H1 (cell line): ENCODE measurements at regions not wholly inside any gene's neighbourhood (a gene's known extent, or its start where the extent isn't known, plus 50 kb on each side); places are given as distances from the start of the nearest gene placed in this dataset.

Experiments
- CTCF ChIA-PET: fragments of 300-600 bp; sonication (Branson Sonifier 250); formaldehyde crosslinking; loops from one replicate; lab custom pipeline; 2021; ENCODE audit not compliant: partially characterized antibody; lab: Charles Lee
- POLR2A ChIA-PET: fragments of 300-600 bp; sonication (Branson Sonifier 250); formaldehyde crosslinking; loops from one replicate; lab custom pipeline; 2021; ENCODE audit warnings: inconsistent platforms; ENCODE audit not compliant: partially characterized antibody; lab: Charles Lee
- DNase-seq, 2 experiments: peaks; one replicate each; pipeline versions ENCODE4 v3.0.0 to v3.0.0-alpha.2; 2010 to 2022; ENCODE audit warnings: low spot score in 2 of 2, low read depth in 1 of 2, mixed read lengths in 1 of 2
- FAIRE-seq: peaks from 2 replicates; lab custom pipeline; 2011; peaks lifted over from hg19 to GRCh38; lab: Jason Lieb, UNC
- H2AFZ ChIP-seq: 2 replicates; pipeline ENCODE4 v1.8.1; 2012; ENCODE audit warnings: low read length, inconsistent platforms
- H2AK5ac ChIP-seq: 2 replicates; pipeline ENCODE4 v1.6.1; 2013; ENCODE audit warnings: low read depth, low read length
- H2BK120ac ChIP-seq: replicated peaks from 2 replicates; pipeline ENCODE3; 2013; ENCODE audit warnings: low read depth, low read length, inconsistent platforms
- H2BK12ac ChIP-seq: 2 replicates; pipeline ENCODE4 v1.6.1; 2013; ENCODE audit warnings: low read depth, low read length
- H2BK15ac ChIP-seq: 2 replicates; pipeline ENCODE4 v1.6.1; 2013; ENCODE audit warnings: low read length
- H2BK20ac ChIP-seq: 2 replicates; pipeline ENCODE4 v1.6.1; 2013; ENCODE audit warnings: low read length
- H2BK5ac ChIP-seq: 2 replicates; pipeline ENCODE4 v1.6.1; 2013; ENCODE audit warnings: low read depth, low read length
- H3K14ac ChIP-seq: 2 replicates; pipeline ENCODE4 v1.6.1; 2013; ENCODE audit warnings: inconsistent platforms; ENCODE audit not compliant: insufficient read length
- H3K18ac ChIP-seq: 2 replicates; pipeline ENCODE4 v1.6.1; 2013; ENCODE audit warnings: low read length; ENCODE audit errors: extremely low read depth
- H3K23ac ChIP-seq: 2 replicates; pipeline ENCODE4 v1.6.1; 2013; ENCODE audit warnings: inconsistent platforms; ENCODE audit not compliant: insufficient read length
- H3K23me2 ChIP-seq: 2 replicates; pipeline ENCODE4 v1.6.1; 2013; ENCODE audit warnings: low read depth, low read length
- H3K27ac ChIP-seq: 2 replicates; pipeline ENCODE4 v1.6.1; 2011; ENCODE audit warnings: low read depth, low read length, inconsistent platforms
- H3K27me3 ChIP-seq, 4 experiments: replicated peaks in 1 of 4; 1 replicate in 1 of 4; 2 replicates in 3 of 4; pipeline versions ENCODE4 v1.6.1 to v1.8.1; 2011 to 2013; ENCODE audit warnings: low read length in 3 of 4, mild to moderate bottlenecking in 3 of 4, inconsistent platforms in 2 of 4, mixed read lengths in 2 of 4, moderate library complexity in 1 of 4; ENCODE audit not compliant: control insufficient read depth in 3 of 4, insufficient read depth in 3 of 4; ENCODE audit errors: extremely low read depth in 1 of 4
- H3K36me3 ChIP-seq, 4 experiments: 2 replicates each; pipeline versions ENCODE4 v1.6.1 to v1.8.1; 2011 to 2013; ENCODE audit warnings: mild to moderate bottlenecking in 4 of 4, low read length in 3 of 4, moderate library complexity in 2 of 4, control low read depth in 1 of 4, inconsistent platforms in 1 of 4; ENCODE audit not compliant: insufficient read depth in 4 of 4, control insufficient read depth in 2 of 4
- H3K4ac ChIP-seq: replicated peaks from 2 replicates; pipeline ENCODE3; 2013; ENCODE audit warnings: low read length, low read depth, mixed read lengths, inconsistent platforms; ENCODE audit not compliant: insufficient read length
- H3K4me1 ChIP-seq, 4 experiments: replicated peaks in 1 of 4; 1 replicate in 1 of 4; 2 replicates in 3 of 4; pipeline versions ENCODE4 v1.6.1 to v1.8.1; 2011 to 2013; ENCODE audit warnings: low read length in 3 of 4, inconsistent platforms in 2 of 4, mixed read lengths in 1 of 4; ENCODE audit not compliant: insufficient read depth in 4 of 4, control insufficient read depth in 3 of 4
- H3K4me2 ChIP-seq, 2 experiments: 2 replicates each; pipeline versions ENCODE4 v1.6.1 to v1.8.1; 2011 to 2013; ENCODE audit warnings: low read depth in 2 of 2, low read length in 2 of 2, control low read depth in 1 of 2, inconsistent platforms in 1 of 2, mild to moderate bottlenecking in 1 of 2; ENCODE audit not compliant: insufficient read depth in 1 of 2
- H3K4me3 ChIP-seq, 4 experiments: fragments of 200-600, 300-600 bp in 1 of 4; sonication (generic), shearing (Covaris generic), sonication (Bioruptor Twin) in 1 of 4; 2 replicates each; pipeline versions ENCODE4 v1.5.1 to v1.8.1; 2011 to 2016; ENCODE audit warnings: low read length in 4 of 4, low read depth in 3 of 4, control low read depth in 2 of 4, inconsistent platforms in 2 of 4, mild to moderate bottlenecking in 2 of 4, mixed read lengths in 1 of 4, moderate library complexity in 1 of 4; ENCODE audit not compliant: insufficient read depth in 2 of 4; ENCODE audit errors: extremely low read depth in 1 of 4
- H3K56ac ChIP-seq: replicated peaks from 2 replicates; pipeline ENCODE3; 2013; ENCODE audit warnings: low read depth, mild to moderate bottlenecking, mixed read lengths, low read length, inconsistent platforms; ENCODE audit not compliant: insufficient read length
- H3K79me1 ChIP-seq: 2 replicates; pipeline ENCODE4 v1.6.1; 2013; ENCODE audit warnings: low read depth, low read length, control low read depth
- H3K79me2 ChIP-seq, 2 experiments: 2 replicates each; pipeline versions ENCODE4 v1.6.1 to v1.8.1; 2012 to 2013; ENCODE audit warnings: low read length in 2 of 2, mild to moderate bottlenecking in 2 of 2, inconsistent platforms in 1 of 2; ENCODE audit not compliant: insufficient read depth in 2 of 2, control insufficient read depth in 1 of 2
- H3K9ac ChIP-seq, 4 experiments: replicated peaks in 1 of 4; 1 replicate in 1 of 4; 2 replicates in 3 of 4; pipeline versions ENCODE4 v1.6.1 to v1.8.1; 2011 to 2013; ENCODE audit warnings: low read depth in 3 of 4, low read length in 3 of 4, control low read depth in 2 of 4, mild to moderate bottlenecking in 2 of 4, moderate library complexity in 2 of 4, inconsistent platforms in 1 of 4; ENCODE audit errors: extremely low read depth in 1 of 4
- H3K9me3 ChIP-seq, 2 experiments: 2 replicates each; pipeline versions ENCODE4 v1.6.1 to v1.8.1; 2012 to 2013; ENCODE audit warnings: mild to moderate bottlenecking in 2 of 2, moderate library complexity in 2 of 2, control low read depth in 1 of 2, inconsistent platforms in 1 of 2, low read depth in 1 of 2, low read length in 1 of 2, mixed read lengths in 1 of 2; ENCODE audit not compliant: insufficient read depth in 2 of 2
- H4K20me1 ChIP-seq, 2 experiments: replicated peaks in 1 of 2; 2 replicates each; pipeline versions ENCODE3 to v1.8.1; 2011 to 2013; ENCODE audit warnings: inconsistent platforms in 2 of 2, low read length in 2 of 2, mild to moderate bottlenecking in 1 of 2; ENCODE audit not compliant: insufficient read depth in 2 of 2, control insufficient read depth in 1 of 2
- H4K5ac ChIP-seq: 2 replicates; pipeline ENCODE4 v1.6.1; 2013; ENCODE audit warnings: low read length, low read depth, mixed read lengths, inconsistent platforms; ENCODE audit not compliant: insufficient read length
- H4K8ac ChIP-seq: 2 replicates; pipeline ENCODE4 v1.8.0; 2013; ENCODE audit warnings: mild to moderate bottlenecking, moderate library complexity, low read length, inconsistent platforms; ENCODE audit not compliant: insufficient read depth; ENCODE audit errors: extremely low read depth
- H4K91ac ChIP-seq: replicated peaks from 2 replicates; pipeline ENCODE3; 2013; ENCODE audit warnings: low read length, mixed read lengths, inconsistent platforms; ENCODE audit not compliant: insufficient read length
- ASH2L ChIP-seq: fragments of 200-600, 300-600 bp; sonication (generic); IDR thresholded peaks from one replicate; pipeline ENCODE4 v1.7.1; 2017; ENCODE audit warnings: low read length
- CHD1 ChIP-seq: IDR thresholded peaks from 2 replicates; pipeline ENCODE4 v1.6.1; 2012; ENCODE audit warnings: low read depth, low read length, improper control_type of control experiment
- GABPA ChIP-seq: IDR thresholded peaks from 2 replicates; pipeline ENCODE4 v1.6.1; 2011; ENCODE audit warnings: mild to moderate bottlenecking, low read length, moderate library complexity, borderline replicate concordance; ENCODE audit not compliant: insufficient read depth
- JUND ChIP-seq: IDR thresholded peaks from 2 replicates; pipeline ENCODE4 v1.6.1; 2011; ENCODE audit warnings: mild to moderate bottlenecking, improper control_type of control experiment, low read length
- NRF1 ChIP-seq: IDR thresholded peaks from 2 replicates; pipeline ENCODE4 v1.6.1; 2011; ENCODE audit warnings: mild to moderate bottlenecking, low read depth, low read length, improper control_type of control experiment
- SAP30 ChIP-seq: fragments of 300-600 bp; sonication (generic); IDR thresholded peaks from 2 replicates; pipeline ENCODE4 v1.7.1; 2012; ENCODE audit warnings: low read length, moderate library complexity, mild to moderate bottlenecking, inconsistent platforms; ENCODE audit not compliant: insufficient read depth, insufficient replicate concordance
- SP1 ChIP-seq: IDR thresholded peaks from 2 replicates; pipeline ENCODE4 v1.6.1; 2011; ENCODE audit warnings: low read depth, low read length
- SUZ12 ChIP-seq: fragments of 200-600 bp; sonication (generic); IDR thresholded peaks from 2 replicates; pipeline ENCODE4 v1.6.1; 2012; ENCODE audit warnings: mild to moderate bottlenecking, inconsistent platforms, low read length, moderate library complexity, mixed read lengths
- WGBS, 2 experiments: shearing (Covaris generic) in 1 of 2; methylation state at CpG; one replicate each; pipeline versions ENCODE4 v1.1.6 to v1.1.7; 2013 to 2015; ENCODE audit warnings: low lambda C conversion rate in 2 of 2, mixed read lengths in 2 of 2, inconsistent platforms in 1 of 2, low coverage in 1 of 2, missing lambda C conversion rate in 1 of 2; ENCODE audit not compliant: insufficient replicate concordance in 2 of 2, insufficient coverage in 1 of 2, insufficient read length in 1 of 2; ENCODE audit errors: extremely low coverage in 1 of 2, missing lambda C conversion rate in 1 of 2; 5-methylcytosine and 5-hydroxymethylcytosine counted together

DNA sequence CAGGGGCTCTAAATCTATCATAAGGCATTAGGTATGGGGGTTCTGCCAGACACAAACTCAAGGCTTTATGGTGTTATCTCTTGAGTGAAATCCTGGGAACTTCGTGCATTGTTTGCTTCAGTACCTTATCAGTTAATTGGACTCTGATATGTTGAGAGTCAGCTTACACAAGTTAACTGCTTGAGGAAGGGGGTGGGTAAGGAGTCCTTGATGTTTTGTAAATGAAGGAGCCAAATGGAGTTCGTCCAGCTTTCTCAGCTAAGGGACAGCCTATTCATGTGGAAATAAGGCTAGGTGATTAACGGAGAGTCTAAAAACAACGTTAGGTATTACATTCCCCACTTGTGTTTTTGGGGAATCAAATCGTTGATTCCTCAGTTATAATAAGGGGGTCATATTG is 157.4 kb downstream of the TRIM27 start:
- H3K23me2 ChIP-seq, result no peaks in the 10 kb centered on the region; the same call in none of the 2 replicates
- peaks cover 10 to 44% (median 27%) of the 10 kb centered on the region in 4 experiments for H3K4me1 ChIP-seq
- no peak overlapping the region for H3K23ac ChIP-seq
- no peak overlapping the region for H2BK12ac ChIP-seq
- no peaks in the 10 kb centered on the region for H3K36me3 ChIP-seq
- H2BK120ac ChIP-seq, result no peak overlapping the region
- H3K79me1 ChIP-seq, result no peaks in the 10 kb centered on the region
- H4K8ac ChIP-seq, result no peak overlapping the region
- ChIA-PET CTCF (interaction anchor here (0.7 to 2.0 kb wide), 8 partner anchors 8 to 81 kb away, joined by 3 to 8 read pairs (median 4); no protein-coding TSS in a partner anchor), POLR2A (interaction anchor here (1.0 to 1.9 kb wide), 5 partner anchors 8 to 59 kb away, joined by 3 to 9 read pairs (median 6); no protein-coding TSS in a partner anchor)
- no peaks in the 10 kb centered on the region for H3K9me3 ChIP-seq
- no peak overlapping the region for H2AK5ac ChIP-seq
- no peak overlapping the region for H3K14ac ChIP-seq
- TF ChIP-seq SP1 (0 out of 2 replicates have a peak, but pooled peaks have one; percentile 13), SUZ12 (no peak), NRF1 (no peak), ASH2L (no peak), JUND (no peak), GABPA (no peak), SAP30 (peak; percentile 4), CHD1 (no peak)
- H3K9ac ChIP-seq, result no peak overlapping the region
- H2BK15ac ChIP-seq, result no peak overlapping the region
- no peak overlapping the region for H3K4ac ChIP-seq
- no peak overlapping the region for H4K91ac ChIP-seq
- no peak overlapping the region for H3K27ac ChIP-seq
- no peak overlapping the region for H2BK5ac ChIP-seq
- H3K27me3 ChIP-seq, result peaks cover 66 to 93% (median 87%) of the 10 kb centered on the region in 4 experiments
- H3K79me2 ChIP-seq, result no peaks in the 10 kb centered on the region
- WGBS, 2 experiments, result 0% methylated on average over 5 of the region's 5 CpGs; no CpG with 5 or more reads in 1 of the 2 experiments
- H3K56ac ChIP-seq, result no peak overlapping the region
- H2BK20ac ChIP-seq, result no peak overlapping the region
- no peak overlapping the region for H2AFZ ChIP-seq
- peak overlapping the region in 2 of 4 experiments; percentile 6 to 59; a peak in 3 of 8 replicates for H3K4me3 ChIP-seq
- H4K20me1 ChIP-seq, result peaks cover 7 to 8% of the 10 kb centered on the region in 2 experiments
- no peak overlapping the region for H4K5ac ChIP-seq
- H3K18ac ChIP-seq, result no peak overlapping the region
- DNase-seq (no peak), FAIRE-seq (no peak)
- peak overlapping the region; percentile 70 to 81; a peak in 3 of 4 replicates for H3K4me2 ChIP-seq
